ENCODE measurements at regions not wholly inside any gene's neighbourhood (a gene's known extent, or its start where the extent isn't known, plus 50 kb on each side); places are given as distances from the start of the nearest gene placed in this dataset.

DNA sequence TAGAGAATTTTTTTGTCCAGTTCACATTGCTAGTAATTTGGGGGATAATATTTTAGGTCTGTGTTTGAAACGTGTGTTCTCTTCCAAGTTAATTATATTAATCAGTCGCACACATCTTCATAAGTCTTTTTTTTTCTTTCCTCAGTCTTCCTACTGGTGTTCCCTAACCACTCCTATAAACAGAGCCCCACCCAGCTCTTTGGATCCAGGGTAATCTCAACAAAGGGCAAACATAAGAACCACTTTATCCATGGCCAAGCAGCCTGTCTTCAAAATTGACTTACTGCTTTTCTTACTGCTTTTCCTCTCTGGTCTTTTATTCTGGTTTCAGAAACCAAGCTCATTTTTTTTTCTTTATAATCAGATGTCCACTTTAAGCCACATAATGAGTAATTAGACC lies 266.8 kb upstream of the NECTIN3 start:
- no peak overlapping the region for H3K27ac ChIP-seq

DNA sequence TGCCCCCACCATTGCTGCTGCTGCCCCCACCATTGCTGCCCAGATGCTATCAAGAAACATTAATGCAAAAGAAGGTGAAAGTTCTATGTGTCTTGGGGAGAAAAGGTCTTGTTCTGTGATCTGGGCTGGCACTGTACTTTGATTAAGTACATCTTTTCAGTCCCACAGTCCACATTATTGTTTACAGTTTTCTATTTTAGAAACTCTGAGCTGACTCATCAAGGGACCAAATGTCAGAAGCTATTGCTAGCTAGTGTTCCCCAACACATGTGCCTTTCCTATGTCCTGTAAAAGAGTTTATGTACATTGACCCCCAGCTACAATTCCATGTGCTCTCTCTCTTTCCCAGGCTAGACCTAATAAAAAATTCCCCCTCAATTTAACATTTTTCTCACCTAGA lies 264.7 kb upstream of the NECTIN3 start:
- no peak for DNase-seq

More for the DNA sequence above, 266.8 kb upstream of the NECTIN3 start:
- no peak for ATAC-seq (ENCODE audit: low FRiP score in 2 of 2)
- H3K27me3 ChIP-seq = no peaks in the 10 kb centered on the region
- H3K9me3 ChIP-seq = no peaks in the 10 kb centered on the region
- TF ChIP-seq, protein P1, sequence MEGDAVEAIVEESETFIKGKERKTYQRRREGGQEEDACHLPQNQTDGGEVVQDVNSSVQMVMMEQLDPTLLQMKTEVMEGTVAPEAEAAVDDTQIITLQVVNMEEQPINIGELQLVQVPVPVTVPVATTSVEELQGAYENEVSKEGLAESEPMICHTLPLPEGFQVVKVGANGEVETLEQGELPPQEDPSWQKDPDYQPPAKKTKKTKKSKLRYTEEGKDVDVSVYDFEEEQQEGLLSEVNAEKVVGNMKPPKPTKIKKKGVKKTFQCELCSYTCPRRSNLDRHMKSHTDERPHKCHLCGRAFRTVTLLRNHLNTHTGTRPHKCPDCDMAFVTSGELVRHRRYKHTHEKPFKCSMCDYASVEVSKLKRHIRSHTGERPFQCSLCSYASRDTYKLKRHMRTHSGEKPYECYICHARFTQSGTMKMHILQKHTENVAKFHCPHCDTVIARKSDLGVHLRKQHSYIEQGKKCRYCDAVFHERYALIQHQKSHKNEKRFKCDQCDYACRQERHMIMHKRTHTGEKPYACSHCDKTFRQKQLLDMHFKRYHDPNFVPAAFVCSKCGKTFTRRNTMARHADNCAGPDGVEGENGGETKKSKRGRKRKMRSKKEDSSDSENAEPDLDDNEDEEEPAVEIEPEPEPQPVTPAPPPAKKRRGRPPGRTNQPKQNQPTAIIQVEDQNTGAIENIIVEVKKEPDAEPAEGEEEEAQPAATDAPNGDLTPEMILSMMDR (IDR thresholded peaks at IDR 0.05) = no peak
- no peak for TF ChIP-seq EP300 (IDR thresholded peaks at IDR 0.05)
- TF ChIP-seq POLR2AphosphoS5 (IDR thresholded peaks at IDR 0.05) = no peak
- TF ChIP-seq POLR2A (IDR thresholded peaks at IDR 0.05) = no peak
- no peak overlapping the region for H3K4me3 ChIP-seq
- H3K36me3 ChIP-seq = no peaks in the 10 kb centered on the region
- WGBS, 2 donors = 64 to 71% methylated on average over 2 of the region's 2 CpGs
- no peak for DNase-seq
- no peaks in the 10 kb centered on the region for H3K4me1 ChIP-seq

DNA sequence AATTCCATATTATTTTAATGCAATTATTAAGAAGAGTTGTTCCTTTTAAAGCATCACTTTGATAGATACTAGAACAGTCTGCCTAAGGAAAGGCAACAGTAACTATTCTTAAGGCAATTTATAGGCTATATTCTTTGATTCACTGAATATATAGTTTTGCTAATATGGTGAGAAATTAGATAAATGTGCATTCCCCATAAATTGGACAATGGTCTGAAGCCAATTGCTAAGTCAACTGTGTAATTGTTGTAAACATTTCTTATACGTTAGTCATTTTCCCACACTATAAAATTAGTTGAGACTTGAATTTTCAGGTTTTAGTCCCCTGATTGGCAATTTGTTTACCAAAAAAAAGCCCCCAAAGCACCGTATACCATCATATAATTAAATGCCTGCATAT lies 263.0 kb upstream of the NECTIN3 start:
- H3K27me3 ChIP-seq = no peaks in the 10 kb centered on the region
- no peak for TF ChIP-seq EP300 (IDR thresholded peaks at IDR 0.05)
- TF ChIP-seq POLR2A (IDR thresholded peaks at IDR 0.05) = no peak
- no peak for TF ChIP-seq POLR2AphosphoS5 (IDR thresholded peaks at IDR 0.05)
- TF ChIP-seq, protein P1 (IDR thresholded peaks at IDR 0.05) = no peak
- no peaks in the 10 kb centered on the region for H3K36me3 ChIP-seq
- DNase-seq (no peak), ATAC-seq (ENCODE audit: low FRiP score in 2 of 2) (no peak)
- H3K4me3 ChIP-seq = no peak overlapping the region
- no peaks in the 10 kb centered on the region for H3K9me3 ChIP-seq
- H3K4me1 ChIP-seq = no peaks in the 10 kb centered on the region
- no peak overlapping the region for H3K27ac ChIP-seq
- 38 to 48% methylated on average over 2 of the region's 2 CpGs for WGBS, 2 donors

More for the DNA sequence above, 264.7 kb upstream of the NECTIN3 start:
- Histone ChIP-seq H3K36me3 (no peaks in the 10 kb centered on the region), H3K4me1 (no peaks in the 10 kb centered on the region), H3K9me3 (no peaks in the 10 kb centered on the region), H3K27ac (no peak overlapping the region), H3K27me3 (no peaks in the 10 kb centered on the region), H3K4me3 (no peak overlapping the region)
- no peak for ATAC-seq (ENCODE audit: low FRiP score in 2 of 2)
- TF ChIP-seq, protein P1 (IDR thresholded peaks at IDR 0.05) = no peak
- TF ChIP-seq POLR2AphosphoS5 (IDR thresholded peaks at IDR 0.05) = no peak
- TF ChIP-seq POLR2A (IDR thresholded peaks at IDR 0.05) = no peak
- no peak for TF ChIP-seq EP300 (IDR thresholded peaks at IDR 0.05)

DNA sequence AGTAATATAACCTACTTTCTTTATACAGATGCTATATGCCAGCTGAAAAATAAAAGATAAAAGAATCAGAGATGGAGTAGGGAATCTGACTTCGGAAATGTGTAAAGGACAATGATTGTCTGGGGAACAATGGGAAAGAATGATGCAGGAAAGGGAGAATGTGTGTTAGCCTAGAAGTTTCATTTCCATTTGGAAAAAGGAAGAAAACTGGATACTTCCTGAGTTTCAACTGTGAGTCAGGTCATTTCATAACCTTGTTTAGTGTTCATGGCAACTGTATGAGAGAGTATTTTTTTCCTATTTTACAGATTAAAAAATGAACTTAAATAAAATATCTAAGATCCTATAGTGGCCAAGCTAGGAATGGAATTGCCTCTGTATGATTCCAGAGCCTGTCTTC lies 261.3 kb upstream of the NECTIN3 start:
- Histone ChIP-seq H3K4me1 (no peaks in the 10 kb centered on the region), H3K27ac (no peak overlapping the region), H3K27me3 (no peaks in the 10 kb centered on the region), H3K36me3 (no peaks in the 10 kb centered on the region), H3K9me3 (no peaks in the 10 kb centered on the region), H3K4me3 (no peak overlapping the region)
- 64 to 83% methylated on average over 1 of the region's 1 CpG for WGBS, 2 donors
- TF ChIP-seq, protein P1 (IDR thresholded peaks at IDR 0.05) = no peak
- no peak for TF ChIP-seq POLR2AphosphoS5 (IDR thresholded peaks at IDR 0.05)
- TF ChIP-seq EP300 (IDR thresholded peaks at IDR 0.05) = no peak
- TF ChIP-seq POLR2A (IDR thresholded peaks at IDR 0.05) = no peak
- ATAC-seq (ENCODE audit: low FRiP score in 2 of 2) (no peak), DNase-seq (no peak)

DNA sequence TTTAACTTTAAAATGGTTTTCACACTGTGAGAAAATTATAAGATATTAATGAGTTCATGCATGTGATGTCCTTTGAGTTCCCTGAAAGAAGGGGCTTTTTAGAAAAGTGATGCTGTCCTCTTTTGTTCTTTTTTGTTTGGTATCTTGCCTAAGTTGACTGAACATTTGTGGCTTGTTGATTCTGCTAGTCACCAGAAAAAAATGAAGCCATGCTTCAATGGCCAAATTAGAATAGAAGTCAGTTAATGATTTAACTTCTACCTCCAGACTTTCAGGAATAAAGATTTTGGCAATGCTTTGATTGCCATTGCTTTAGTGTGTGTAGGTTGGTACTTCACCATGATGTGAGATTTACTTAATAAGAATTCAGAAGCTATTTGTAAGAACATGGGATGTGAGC lies 260.6 kb upstream of the NECTIN3 start:
- Histone ChIP-seq H3K27me3 (no peaks in the 10 kb centered on the region), H3K4me1 (no peaks in the 10 kb centered on the region), H3K4me3 (no peak overlapping the region), H3K36me3 (no peaks in the 10 kb centered on the region), H3K27ac (no peak overlapping the region), H3K9me3 (no peaks in the 10 kb centered on the region)
- DNase-seq = no peak
- ATAC-seq (ENCODE audit: low FRiP score in 2 of 2) = no peak
- no peak for TF ChIP-seq EP300 (IDR thresholded peaks at IDR 0.05)
- TF ChIP-seq POLR2A (IDR thresholded peaks at IDR 0.05) = no peak
- TF ChIP-seq POLR2AphosphoS5 (IDR thresholded peaks at IDR 0.05) = no peak
- TF ChIP-seq, protein P1 (IDR thresholded peaks at IDR 0.05) = no peak
